ENCODE measurements at regions not wholly inside any gene's neighbourhood (a gene's known extent, or its start where the extent isn't known, plus 50 kb on each side); places are given as distances from the start of the nearest gene placed in this dataset.

DNA sequence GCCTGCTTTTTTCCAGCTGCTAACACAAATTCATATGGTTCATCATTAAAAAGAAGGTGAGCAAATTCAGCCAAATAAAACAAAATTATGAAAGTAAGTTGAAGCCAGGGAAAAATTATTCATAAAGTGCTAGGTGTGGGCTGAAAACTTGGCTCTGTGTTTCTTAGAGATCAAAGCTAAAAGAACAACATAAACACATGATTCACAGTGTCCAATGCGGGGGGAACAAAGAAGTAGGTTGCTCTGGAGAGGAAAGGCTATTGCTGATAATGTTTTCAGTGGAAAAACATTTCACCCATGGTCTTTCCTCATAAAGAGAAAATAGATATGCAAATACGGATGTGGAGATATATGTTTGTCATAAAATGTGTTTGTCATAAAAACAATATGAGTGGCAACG is 1691.5 kb upstream of the SLC10A2 start:
- DNase-seq (ENCODE audit: low read depth): no peak

GRCh38 chr13:104750377-104750776 is 1684.2 kb upstream of the SLC10A2 start:
- DNase-seq (ENCODE audit: low read depth): no peak

GRCh38 chr13:104740641-104741222 is 1674.5 kb upstream of the SLC10A2 start:
- no peak for DNase-seq (ENCODE audit: low read depth)

DNA sequence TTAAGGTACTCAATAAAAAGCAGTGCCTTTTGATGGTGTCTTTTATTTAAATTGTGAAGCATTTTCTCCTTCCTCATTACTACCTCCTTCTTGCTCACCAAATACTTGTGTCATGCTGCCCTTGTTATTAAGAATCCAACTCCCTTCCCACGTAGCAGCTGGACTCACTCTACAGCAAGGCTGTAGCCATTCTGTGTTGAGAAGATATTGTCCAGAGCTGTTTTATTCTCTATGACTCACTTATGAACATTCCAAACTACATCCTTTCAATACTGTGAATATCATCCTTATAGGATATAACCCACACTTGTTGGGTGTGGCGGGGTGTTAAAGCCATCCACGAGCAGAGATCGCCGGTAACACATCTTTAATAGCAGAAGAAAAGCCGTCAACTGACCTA is 1671.5 kb upstream of the SLC10A2 start:
- no peak for DNase-seq (ENCODE audit: low read depth)

DNA sequence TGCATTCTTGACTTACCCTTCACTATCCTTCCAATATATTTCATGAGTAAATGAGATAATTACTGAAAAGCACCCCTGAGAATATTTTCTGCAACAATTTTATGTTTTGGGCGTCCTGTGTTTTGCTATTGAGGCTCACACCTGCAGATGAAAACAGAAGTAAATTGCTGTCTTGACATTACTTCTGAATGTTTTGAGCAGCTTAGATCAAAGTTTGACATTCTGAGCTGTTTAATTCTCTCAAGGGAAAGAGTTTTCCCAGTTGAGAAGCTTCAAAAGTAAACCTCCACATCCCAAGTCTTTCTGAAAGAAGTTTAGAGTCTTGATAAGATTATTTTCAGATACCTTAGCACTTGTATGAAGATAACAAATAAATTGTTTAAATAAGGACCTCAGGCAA is 1667.2 kb upstream of the SLC10A2 start:
- no peak for DNase-seq (ENCODE audit: low read depth)

GRCh38 chr13:104715111-104715510 is 1648.9 kb upstream of the SLC10A2 start:
- DNase-seq (ENCODE audit: low read depth): no peak

DNA sequence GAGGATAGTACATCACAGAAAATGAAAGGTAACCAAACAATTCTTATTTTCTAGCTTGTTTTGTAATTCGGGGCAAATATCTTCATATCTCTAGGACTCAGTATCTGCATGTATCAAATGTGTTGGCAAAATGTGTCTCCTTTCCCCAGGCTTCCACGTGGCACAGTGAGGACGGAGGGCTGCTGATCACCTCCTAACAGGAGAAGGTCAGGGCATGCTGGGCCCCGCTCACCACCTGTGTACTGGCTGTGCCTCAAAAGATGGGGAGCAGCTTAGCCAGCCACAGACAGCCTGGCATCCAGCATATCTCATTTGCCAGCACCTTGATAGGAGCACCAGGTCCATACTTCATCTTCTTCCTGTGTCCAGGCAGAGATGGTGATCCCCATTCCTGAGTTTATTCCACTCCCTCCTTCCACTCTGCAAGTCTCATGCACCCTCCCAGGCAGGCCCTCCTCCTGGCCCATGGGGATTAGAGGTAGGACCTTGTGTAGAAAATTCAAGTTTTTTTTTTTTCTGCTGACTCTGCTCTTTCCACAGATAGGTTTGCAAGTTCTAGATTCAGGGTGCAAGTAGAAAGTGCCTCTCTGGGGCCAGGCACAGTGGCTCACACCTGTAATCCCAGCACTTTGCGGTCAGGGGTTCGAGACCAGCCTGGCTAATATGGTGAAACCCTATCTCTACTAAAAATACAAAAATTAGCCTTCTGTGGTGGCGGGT is 1639.0 kb upstream of the SLC10A2 start:
- DNase-seq (ENCODE audit: low read depth): no peak

DNA sequence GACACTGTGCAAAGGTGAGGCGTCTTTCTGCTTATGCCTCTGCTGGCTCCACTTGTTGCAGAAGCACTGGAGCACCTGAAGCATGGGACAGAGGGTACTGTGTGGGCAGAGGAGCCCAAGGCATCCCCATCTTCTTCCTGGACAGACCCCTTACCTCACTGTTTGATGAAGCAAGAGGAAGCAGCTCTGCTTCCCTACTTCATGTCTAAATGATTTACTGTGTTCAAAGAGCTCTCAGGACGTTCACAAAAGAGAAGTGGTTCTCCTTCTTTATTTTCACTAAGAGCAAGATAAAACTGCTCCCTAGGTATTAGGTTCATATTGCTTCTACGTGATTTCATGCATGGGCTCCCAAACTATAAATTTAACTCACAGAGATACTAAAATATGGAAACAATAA is 1635.4 kb upstream of the SLC10A2 start:
- no peak for DNase-seq (ENCODE audit: low read depth)

- no peak for DNase-seq (ENCODE audit: low read depth)
Measured at GRCh38 chr13:104694397-104694796, 1628.2 kb upstream of the SLC10A2 start.

DNA sequence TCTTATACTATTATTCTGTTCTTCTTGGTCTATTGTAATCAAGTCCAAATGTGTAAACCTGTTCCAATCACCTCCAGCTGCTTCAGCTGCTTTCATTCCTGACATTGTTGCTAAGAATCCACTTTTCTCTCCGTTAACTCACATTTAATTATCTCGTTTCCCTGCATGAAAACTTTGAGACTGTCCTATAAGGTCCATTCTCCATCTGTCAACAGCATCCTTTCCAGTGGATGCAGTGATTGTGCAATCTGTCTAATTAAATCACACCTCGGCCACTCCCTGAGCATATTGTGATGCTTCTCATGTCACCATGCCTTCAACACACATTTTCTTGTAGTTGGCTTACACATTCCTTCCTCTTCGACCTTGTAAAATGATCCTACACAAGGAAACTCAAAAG is 1626.9 kb upstream of the SLC10A2 start:
- DNase-seq (ENCODE audit: low read depth): no peak

DNA sequence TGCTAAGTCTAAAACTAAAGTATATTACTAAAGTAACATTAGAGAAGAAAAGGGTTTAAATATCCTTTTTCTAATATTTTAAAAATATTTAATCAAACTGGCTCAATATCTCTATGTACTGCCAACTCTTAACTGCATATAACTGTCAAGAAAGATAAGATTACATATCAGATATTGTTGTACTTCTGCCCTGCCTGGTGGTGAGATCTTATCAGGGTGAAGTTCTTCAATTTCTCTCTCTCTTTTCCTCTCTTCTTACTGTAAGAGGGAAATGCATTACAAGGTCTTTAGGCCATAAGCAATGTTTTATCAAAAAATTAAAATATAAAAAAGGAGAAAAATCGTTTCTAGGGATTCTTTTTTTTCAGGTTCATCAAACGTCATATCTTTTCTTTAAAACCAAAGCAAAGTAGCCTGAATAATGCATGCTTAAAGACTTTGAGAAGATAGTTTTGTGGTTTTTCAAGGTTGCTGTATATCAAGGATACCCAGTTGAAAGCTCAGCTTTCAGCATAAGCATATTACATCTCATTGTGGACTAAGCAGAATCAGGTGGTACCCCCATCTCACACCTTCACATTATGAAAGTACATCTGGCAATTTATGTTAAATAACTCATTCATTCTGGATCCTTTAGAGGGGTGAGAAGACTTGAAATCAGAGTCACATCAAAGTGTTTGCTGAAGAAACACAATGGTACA is 1625.7 kb upstream of the SLC10A2 start:
- DNase-seq (ENCODE audit: low read depth): no peak

- DNase-seq (ENCODE audit: low read depth): no peak
Measured at GRCh38 chr13:104686484-104686883, 1620.3 kb upstream of the SLC10A2 start.

DNA sequence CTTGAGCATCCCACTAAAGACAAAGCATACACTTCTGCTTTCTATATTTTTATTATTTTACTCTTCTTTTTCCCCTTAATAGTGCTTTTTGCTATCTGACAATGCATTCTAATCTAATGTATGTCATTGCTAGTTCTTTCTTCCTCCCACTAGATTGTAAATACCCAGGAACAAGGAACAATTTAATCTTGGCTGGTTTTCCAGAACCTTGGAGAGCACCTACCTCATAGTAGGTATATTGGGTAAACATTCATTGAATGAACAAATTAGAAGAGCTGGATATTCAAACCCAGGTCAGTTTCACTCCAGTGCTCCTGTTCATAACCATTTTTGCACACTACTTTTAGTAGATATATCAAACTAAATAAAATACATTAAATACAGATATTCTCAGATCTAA is 1617.6 kb upstream of the SLC10A2 start:
- DNase-seq (ENCODE audit: low read depth): no peak

GRCh38 chr13:104678161-104678560 is 1611.9 kb upstream of the SLC10A2 start:
- no peak for DNase-seq (ENCODE audit: low read depth)

DNA sequence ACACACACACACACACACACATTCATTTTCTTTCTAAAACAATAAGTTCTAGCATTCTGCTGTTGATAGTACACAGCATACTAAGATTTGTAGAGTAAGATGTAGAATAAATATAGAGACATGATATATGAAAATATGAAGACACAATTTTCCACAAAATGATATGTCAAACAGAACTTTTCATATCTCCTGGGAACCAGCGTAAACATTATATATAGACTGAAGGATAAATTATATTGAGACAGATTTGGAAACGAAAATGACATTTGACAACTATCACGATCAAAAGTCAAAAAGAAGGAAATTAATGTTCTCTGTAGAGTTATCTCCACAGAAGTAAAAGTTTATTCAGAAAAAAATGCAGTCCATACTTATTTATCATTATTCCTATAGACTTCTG is 1605.7 kb upstream of the SLC10A2 start:
- DNase-seq (ENCODE audit: low read depth): no peak

GRCh38 chr13:104657196-104657595 is 1591.0 kb upstream of the SLC10A2 start:
- no peak for DNase-seq (ENCODE audit: low read depth)

DNA sequence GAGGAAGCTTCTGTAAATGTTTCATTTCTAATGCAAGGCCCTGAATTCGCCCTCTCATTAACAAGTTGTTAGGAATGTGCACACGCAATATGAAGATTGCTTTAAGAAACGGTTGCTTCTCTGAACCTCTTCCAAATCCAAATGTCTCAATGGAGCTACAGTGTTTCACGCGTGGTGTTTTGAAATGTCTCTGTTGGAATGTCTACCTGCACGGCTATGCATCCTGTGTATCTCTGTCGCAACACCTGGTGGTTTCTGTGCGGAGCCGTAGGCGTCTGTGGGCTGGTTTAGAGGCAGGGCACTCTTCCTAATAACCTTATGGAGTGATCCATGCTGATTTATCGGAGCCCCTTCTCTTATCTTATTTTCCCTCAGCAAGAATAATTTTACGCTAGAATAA is 1584.2 kb upstream of the SLC10A2 start:
- DNase-seq (ENCODE audit: low read depth): no peak

- no peak for DNase-seq (ENCODE audit: low read depth)
Measured at GRCh38 chr13:104648291-104648690, 1582.1 kb upstream of the SLC10A2 start.

GRCh38 chr13:104645786-104646185 is 1579.6 kb upstream of the SLC10A2 start:
- DNase-seq (ENCODE audit: low read depth): no peak

DNA sequence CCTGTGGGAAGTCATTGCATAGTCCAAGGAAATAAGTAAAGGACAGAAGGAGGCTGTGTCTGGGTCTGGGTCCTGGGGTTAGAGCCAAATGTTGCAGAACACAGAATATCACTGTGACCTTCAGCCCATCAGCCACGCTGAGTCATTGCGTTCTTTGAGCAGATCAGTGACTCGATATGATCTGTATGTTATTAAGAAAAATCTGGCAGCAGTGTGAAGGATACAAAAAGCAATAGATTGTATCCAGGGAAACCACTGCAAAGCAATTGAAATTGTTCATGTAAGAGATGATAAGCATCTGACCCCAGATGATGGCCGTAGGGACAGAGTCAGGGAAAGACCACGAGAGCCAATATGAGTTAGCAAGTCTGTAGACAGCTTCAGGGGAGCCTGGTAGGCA is 1575.1 kb upstream of the SLC10A2 start:
- no peak for DNase-seq (ENCODE audit: low read depth)

- no peak for DNase-seq (ENCODE audit: low read depth)
Measured at GRCh38 chr13:104635879-104636278, 1569.7 kb upstream of the SLC10A2 start.

GRCh38 chr13:104634016-104634415 is 1567.8 kb upstream of the SLC10A2 start:
- no peak for DNase-seq (ENCODE audit: low read depth)

DNA sequence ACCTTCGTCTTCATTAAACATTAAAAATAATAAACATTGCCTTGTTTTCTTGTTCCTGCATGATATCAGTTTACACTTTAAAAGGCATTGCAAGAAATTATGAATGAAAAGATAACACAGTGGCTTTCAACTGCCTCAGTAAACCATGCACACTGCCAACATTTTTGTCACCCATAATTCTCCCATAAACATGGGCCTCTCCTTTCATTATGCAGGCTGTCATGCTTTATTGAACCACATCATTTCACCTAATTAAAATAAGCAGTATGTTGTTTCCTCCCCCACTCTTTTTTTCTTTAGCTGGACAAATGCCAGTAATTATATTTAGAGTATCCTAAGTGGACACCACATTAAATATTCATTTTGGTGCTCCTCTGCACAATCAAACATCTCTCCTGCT is 1566.5 kb upstream of the SLC10A2 start:
- no peak for DNase-seq (ENCODE audit: low read depth)

DNA sequence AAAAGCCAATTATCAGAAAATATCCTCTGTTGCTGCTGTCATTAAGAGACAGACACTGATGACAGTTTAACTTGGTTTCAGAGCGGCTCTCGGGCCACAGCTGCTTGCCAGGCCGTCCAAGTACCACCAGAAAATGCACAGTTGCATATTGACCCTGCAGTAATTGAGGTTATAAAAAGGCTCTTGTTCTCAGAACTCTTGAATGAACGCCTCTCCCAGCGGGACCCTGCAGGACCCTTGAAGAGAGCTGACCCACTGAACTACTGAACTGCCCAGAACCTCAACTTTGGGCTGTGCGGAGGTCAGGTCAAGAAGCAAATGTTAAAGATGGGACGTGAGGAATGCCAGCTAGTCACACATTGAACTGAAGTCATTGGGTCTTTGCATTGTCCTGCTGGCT is 1559.0 kb upstream of the SLC10A2 start:
- DNase-seq (ENCODE audit: low read depth): no peak

Measured in stimulated activated CD8-positive, alpha-beta memory T cell treated with anti-CD3 and anti-CD28 coated beads, Interleukin-12 subunit alpha, Interleukin-12 subunit beta, amount 100 ng/mL, for 4 hours (primary cell).